K562 (cell line): ENCODE measurements at regions not wholly inside any gene's neighbourhood (a gene's known extent, or its start where the extent isn't known, plus 50 kb on each side); places are given as distances from the start of the nearest gene placed in this dataset.

ENCODE experiments used
- EP400 ChIP-seq: fragments of 450-650 bp; IDR thresholded peaks from 2 replicates; pipeline ENCODE4 v1.6.1; 2017; ENCODE audit warnings: antibody characterized with exemption, mild to moderate bottlenecking, moderate library complexity
- HDAC2 ChIP-seq: fragments of 450-650 bp; IDR thresholded peaks from 2 replicates; pipeline ENCODE4 v1.6.1; 2016; ENCODE audit warnings: mild to moderate bottlenecking
- HMBOX1 ChIP-seq: sonication (generic); IDR thresholded peaks from 2 replicates; pipeline ENCODE4 v1.6.1; 2016
- HNRNPUL1 ChIP-seq: fragments of 200-400 bp; formaldehyde crosslinking; IDR thresholded peaks from 2 replicates; pipeline ENCODE4 v1.6.1; 2017; ENCODE audit warnings: low read length
- JUN ChIP-seq, 2 experiments: sonication (generic) in 1 of 2; formaldehyde crosslinking in 1 of 2; IDR thresholded peaks; 2 replicates each; pipeline versions ENCODE4 v1.6.1 to v1.8.0; 2012 to 2022; ENCODE audit warnings: borderline replicate concordance in 2 of 2, mild to moderate bottlenecking in 2 of 2, improper control_type of control experiment in 1 of 2, low read depth in 1 of 2, low read length in 1 of 2, missing genetic modification reagents in 1 of 2
- KAT8 ChIP-seq: fragments of 450-650 bp; IDR thresholded peaks from 2 replicates; pipeline ENCODE4 v1.6.1; 2016; ENCODE audit warnings: low read depth, mild to moderate bottlenecking
- KLF16 ChIP-seq: IDR thresholded peaks from 2 replicates; pipeline ENCODE4 v1.6.1; 2016; ENCODE audit warnings: antibody characterized with exemption
- RBM22 ChIP-seq: fragments of 200-400 bp; formaldehyde crosslinking; IDR thresholded peaks from 2 replicates; pipeline ENCODE4 v1.6.1; 2018; ENCODE audit warnings: low read length, low read depth; ENCODE audit not compliant: poor library complexity, severe bottlenecking
- REST ChIP-seq, 2 experiments: fragments of 450-650 bp; formaldehyde crosslinking in 1 of 2; IDR thresholded peaks; 2 replicates each; pipeline versions ENCODE4 v1.4.0 to v1.6.1; 2014 to 2020; ENCODE audit warnings: mild to moderate bottlenecking in 2 of 2, borderline replicate concordance in 1 of 2, low read depth in 1 of 2
- SMARCA5 ChIP-seq: fragments of 450-650 bp; IDR thresholded peaks from 2 replicates; pipeline ENCODE4 v1.6.1; 2016
- TRIM24 ChIP-seq, 2 experiments: fragments of 450-650 bp; IDR thresholded peaks; 2 replicates each; pipeline ENCODE4 v1.6.1; 2016
- ZBTB11 ChIP-seq, 3 experiments: fragments of 200-800 bp in 1 of 3; fragments of 250-450 bp in 1 of 3; fragments of 450-650 bp in 1 of 3; sonication (Bioruptor Pico) in 1 of 3; sonication (Bioruptor generic) in 1 of 3; formaldehyde crosslinking in 1 of 3; IDR thresholded peaks; 2 replicates each; pipeline versions ENCODE4 v1.6.1 to v1.8.0; 2016 to 2022; ENCODE audit warnings: mild to moderate bottlenecking in 2 of 3, missing genetic modification characterization in 2 of 3, missing compliant biosample characterization in 1 of 3, moderate library complexity in 1 of 3
- ZNF224 ChIP-seq: sonication (generic); formaldehyde crosslinking; IDR thresholded peaks from 2 replicates; pipeline ENCODE4 v1.8.0; 2022; ENCODE audit warnings: mild to moderate bottlenecking, missing genetic modification reagents
- ZNF324 ChIP-seq: fragments of 250-450 bp; sonication (Bioruptor Pico); IDR thresholded peaks from 2 replicates; pipeline ENCODE4 v1.4.0; 2020; ENCODE audit warnings: mild to moderate bottlenecking
- ZNF41 ChIP-seq: fragments of 250-450 bp; sonication (Bioruptor Pico); conservative IDR thresholded peaks from 2 replicates; pipeline ENCODE4 v1.4.0; 2020; ENCODE audit warnings: mild to moderate bottlenecking

GRCh38 chr3:20323307-20323927, 137.4 kb upstream of the SGO1 start (continued):
- TF ChIP-seq HMBOX1 = peak; percentile 35; the same call in 1 of the 2 replicates
- peak; percentile 45 to 65; a peak in 2 of 4 replicates for TF ChIP-seq TRIM24 (IDR thresholded peaks at IDR 0.05)
- peak; percentile 16; the same call in 1 of the 2 replicates for TF ChIP-seq KLF16
- peak; percentile 39; the same call in 1 of the 2 replicates for TF ChIP-seq EP400
- peak; percentile 36; the same call in 1 of the 2 replicates for TF ChIP-seq ZNF324 (CRISPR knock-in tag)
- TF ChIP-seq SMARCA5 = no peak
- no peak for TF ChIP-seq RBM22
- TF ChIP-seq ZNF41 (CRISPR knock-in tag) = peak; percentile 97
- TF ChIP-seq REST (IDR thresholded peaks at IDR 0.05; ENCODE audit: borderline replicate concordance) = no peak
- no peak; the same call in 1 of the 2 replicates for TF ChIP-seq REST (CRISPR knock-in tag; IDR thresholded peaks at IDR 0.05; ENCODE audit: low read depth)
- TF ChIP-seq HDAC2 = peak; percentile 84
- no peak for TF ChIP-seq ZNF224
- peak in 1 of 3 experiments; percentile 87; a peak in 2 of 6 replicates for TF ChIP-seq ZBTB11 (CRISPR knock-in tag; IDR thresholded peaks at IDR 0.05)
- no peak for TF ChIP-seq KAT8
- TF ChIP-seq JUN (IDR thresholded peaks at IDR 0.05; ENCODE audit: borderline replicate concordance, low read depth, low read length) = no peak
- TF ChIP-seq JUN (CRISPR knock-in tag; IDR thresholded peaks at IDR 0.05; ENCODE audit: borderline replicate concordance) = no peak
- TF ChIP-seq HNRNPUL1 = no peak
